ENCODE measurements at regions not wholly inside any gene's neighbourhood (a gene's known extent, or its start where the extent isn't known, plus 50 kb on each side); places are given as distances from the start of the nearest gene placed in this dataset.

- Histone ChIP-seq H3K4me1 (ENCODE audit: control insufficient read depth in 1 of 2, extremely low read depth in 1 of 2, insufficient read depth in 2 of 2, low read length in 2 of 2) (no peaks in the 10 kb centered on the region), H3K27me3 (replicated peaks in 1 of 2; ENCODE audit: control insufficient read depth in 2 of 2, extremely low read depth in 1 of 2, insufficient read depth in 2 of 2, low read length in 1 of 2) (no peaks in the 10 kb centered on the region), H3K27ac (ENCODE audit: low read length) (no peak overlapping the region), H3K36me3 (ENCODE audit: control insufficient read depth in 2 of 2, extremely low read depth in 1 of 2, insufficient read depth in 1 of 2, low read length in 1 of 2) (no peaks in the 10 kb centered on the region), H3K9me3 (no peaks in the 10 kb centered on the region), H3K4me3 (ENCODE audit: control insufficient read depth in 1 of 2, extremely low read depth in 1 of 2, low read length in 1 of 2) (no peak overlapping the region)
- Mint-ChIP-seq H3K27ac (no peak overlapping the region), H3K36me3 (no peaks in the 10 kb centered on the region), H3K4me3 (no peak overlapping the region), H3K27me3 (peaks cover 11 to 14% of the 10 kb centered on the region in 2 donors), H3K4me1 (no peaks in the 10 kb centered on the region), H3K9me3 (no peaks in the 10 kb centered on the region)
- CTCF ChIA-PET, result no interaction called here
- DNase-seq, result no peak
- no CpG with 5 or more reads among the region's 1 CpG for WGBS (ENCODE audit: insufficient coverage)
- POLR2A ChIA-PET, result no interaction called here
- ATAC-seq (replicated peaks in 1 of 4), result no peak
Measured at GRCh38 chr1:87686136-87686495, 357.4 kb downstream of the LMO4 start.

- WGBS (ENCODE audit: insufficient coverage), result no CpG with 5 or more reads among the region's 1 CpG
- no peak overlapping the region for H3K4me3 Mint-ChIP-seq
- peaks cover 11 to 14% of the 10 kb centered on the region in 2 donors for H3K27me3 Mint-ChIP-seq
- H3K27me3 ChIP-seq (replicated peaks in 1 of 2; ENCODE audit: control insufficient read depth in 2 of 2, extremely low read depth in 1 of 2, insufficient read depth in 2 of 2, low read length in 1 of 2), result no peaks in the 10 kb centered on the region
- H3K4me1 Mint-ChIP-seq, result no peaks in the 10 kb centered on the region
- ChIA-PET CTCF (no interaction called here), POLR2A (no interaction called here)
- H3K4me3 ChIP-seq (ENCODE audit: control insufficient read depth in 1 of 2, extremely low read depth in 1 of 2, low read length in 1 of 2), result no peak overlapping the region
- no peaks in the 10 kb centered on the region for H3K4me1 ChIP-seq (ENCODE audit: control insufficient read depth in 1 of 2, extremely low read depth in 1 of 2, insufficient read depth in 2 of 2, low read length in 2 of 2)
- H3K9me3 Mint-ChIP-seq, result no peaks in the 10 kb centered on the region
- no peaks in the 10 kb centered on the region for H3K36me3 Mint-ChIP-seq
- H3K27ac ChIP-seq (ENCODE audit: low read length), result no peak overlapping the region
- H3K36me3 ChIP-seq (ENCODE audit: control insufficient read depth in 2 of 2, extremely low read depth in 1 of 2, insufficient read depth in 1 of 2, low read length in 1 of 2), result no peaks in the 10 kb centered on the region
- no peaks in the 10 kb centered on the region for H3K9me3 ChIP-seq
- no peak overlapping the region for H3K27ac Mint-ChIP-seq
- no peak for ATAC-seq (replicated peaks in 1 of 4)
- no peak for DNase-seq
Measured at GRCh38 chr1:87686671-87687070, 358.0 kb downstream of the LMO4 start.

GRCh38 chr1:87688136-87688535, 359.5 kb downstream of the LMO4 start:
- no peaks in the 10 kb centered on the region for H3K9me3 ChIP-seq
- H3K36me3 ChIP-seq (ENCODE audit: control insufficient read depth in 2 of 2, extremely low read depth in 1 of 2, insufficient read depth in 1 of 2, low read length in 1 of 2), result no peaks in the 10 kb centered on the region
- no peak overlapping the region for H3K4me3 ChIP-seq (ENCODE audit: control insufficient read depth in 1 of 2, extremely low read depth in 1 of 2, low read length in 1 of 2)
- Mint-ChIP-seq H3K4me3 (no peak overlapping the region), H3K36me3 (no peaks in the 10 kb centered on the region), H3K4me1 (no peaks in the 10 kb centered on the region), H3K27ac (no peak overlapping the region), H3K9me3 (no peaks in the 10 kb centered on the region), H3K27me3 (peaks cover 11% of the 10 kb centered on the region in 2 donors)
- no peaks in the 10 kb centered on the region for H3K27me3 ChIP-seq (replicated peaks in 1 of 2; ENCODE audit: control insufficient read depth in 2 of 2, extremely low read depth in 1 of 2, insufficient read depth in 2 of 2, low read length in 1 of 2)
- H3K27ac ChIP-seq (ENCODE audit: low read length), result no peak overlapping the region
- 100% methylated on average over 4 of the region's 5 CpGs for WGBS (ENCODE audit: insufficient coverage)
- H3K4me1 ChIP-seq (ENCODE audit: control insufficient read depth in 1 of 2, extremely low read depth in 1 of 2, insufficient read depth in 2 of 2, low read length in 2 of 2), result no peaks in the 10 kb centered on the region
- ChIA-PET POLR2A (no interaction called here), CTCF (no interaction called here)
- ATAC-seq (replicated peaks in 1 of 4) (no peak), DNase-seq (no peak)

- Histone ChIP-seq H3K4me3 (ENCODE audit: control insufficient read depth in 1 of 2, extremely low read depth in 1 of 2, low read length in 1 of 2) (no peak overlapping the region), H3K4me1 (ENCODE audit: control insufficient read depth in 1 of 2, extremely low read depth in 1 of 2, insufficient read depth in 2 of 2, low read length in 2 of 2) (no peaks in the 10 kb centered on the region), H3K9me3 (no peaks in the 10 kb centered on the region), H3K27ac (ENCODE audit: low read length) (no peak overlapping the region), H3K36me3 (ENCODE audit: control insufficient read depth in 2 of 2, extremely low read depth in 1 of 2, insufficient read depth in 1 of 2, low read length in 1 of 2) (no peaks in the 10 kb centered on the region), H3K27me3 (replicated peaks in 1 of 2; ENCODE audit: control insufficient read depth in 2 of 2, extremely low read depth in 1 of 2, insufficient read depth in 2 of 2, low read length in 1 of 2) (no peaks in the 10 kb centered on the region)
- H3K9me3 Mint-ChIP-seq, result no peaks in the 10 kb centered on the region
- ChIA-PET CTCF (no interaction called here), POLR2A (no interaction called here)
- H3K4me1 Mint-ChIP-seq, result no peaks in the 10 kb centered on the region
- no peak overlapping the region for H3K27ac Mint-ChIP-seq
- peaks cover 11% of the 10 kb centered on the region in 2 donors for H3K27me3 Mint-ChIP-seq
- ATAC-seq (replicated peaks in 1 of 4), result no peak
- H3K4me3 Mint-ChIP-seq, result no peak overlapping the region
- H3K36me3 Mint-ChIP-seq, result no peaks in the 10 kb centered on the region
- no peak for DNase-seq
Measured at GRCh38 chr1:87689487-87689886, 360.8 kb downstream of the LMO4 start.

- POLR2A ChIA-PET, result no interaction called here
- CTCF ChIA-PET, result no interaction called here
- no peaks in the 10 kb centered on the region for H3K4me1 Mint-ChIP-seq
Measured at GRCh38 chr1:87696483-87696882, 367.8 kb downstream of the LMO4 start.

GRCh38 chr1:87702455-87702854, 373.8 kb downstream of the LMO4 start:
- no peaks in the 10 kb centered on the region for H3K27me3 Mint-ChIP-seq
- WGBS (ENCODE audit: insufficient coverage), result 100% methylated on average over 2 of the region's 2 CpGs
- Histone ChIP-seq H3K4me1 (ENCODE audit: control insufficient read depth in 1 of 2, extremely low read depth in 1 of 2, insufficient read depth in 2 of 2, low read length in 2 of 2) (no peaks in the 10 kb centered on the region), H3K36me3 (ENCODE audit: control insufficient read depth in 2 of 2, extremely low read depth in 1 of 2, insufficient read depth in 1 of 2, low read length in 1 of 2) (no peaks in the 10 kb centered on the region), H3K9me3 (no peaks in the 10 kb centered on the region), H3K27me3 (replicated peaks in 1 of 2; ENCODE audit: control insufficient read depth in 2 of 2, extremely low read depth in 1 of 2, insufficient read depth in 2 of 2, low read length in 1 of 2) (no peaks in the 10 kb centered on the region), H3K4me3 (ENCODE audit: control insufficient read depth in 1 of 2, extremely low read depth in 1 of 2, low read length in 1 of 2) (no peak overlapping the region), H3K27ac (ENCODE audit: low read length) (no peak overlapping the region)
- no peak overlapping the region for H3K27ac Mint-ChIP-seq
- CTCF ChIA-PET, result no interaction called here
- H3K36me3 Mint-ChIP-seq, result no peaks in the 10 kb centered on the region
- ATAC-seq (replicated peaks in 1 of 4) (no peak), DNase-seq (no peak)
- peaks cover 8 to 13% (median 13%) of the 10 kb centered on the region in 3 donors for H3K9me3 Mint-ChIP-seq
- H3K4me1 Mint-ChIP-seq, result no peaks in the 10 kb centered on the region
- no peak overlapping the region for H3K4me3 Mint-ChIP-seq
- POLR2A ChIA-PET, result no interaction called here

More at GRCh38 chr1:87696483-87696882, 367.8 kb downstream of the LMO4 start:
- H3K27me3 Mint-ChIP-seq, result no peaks in the 10 kb centered on the region
- Histone ChIP-seq H3K4me1 (ENCODE audit: control insufficient read depth in 1 of 2, extremely low read depth in 1 of 2, insufficient read depth in 2 of 2, low read length in 2 of 2) (no peaks in the 10 kb centered on the region), H3K27me3 (replicated peaks in 1 of 2; ENCODE audit: control insufficient read depth in 2 of 2, extremely low read depth in 1 of 2, insufficient read depth in 2 of 2, low read length in 1 of 2) (no peaks in the 10 kb centered on the region), H3K36me3 (ENCODE audit: control insufficient read depth in 2 of 2, extremely low read depth in 1 of 2, insufficient read depth in 1 of 2, low read length in 1 of 2) (no peaks in the 10 kb centered on the region), H3K9me3 (no peaks in the 10 kb centered on the region), H3K27ac (ENCODE audit: low read length) (no peak overlapping the region), H3K4me3 (ENCODE audit: control insufficient read depth in 1 of 2, extremely low read depth in 1 of 2, low read length in 1 of 2) (no peak overlapping the region)
- H3K27ac Mint-ChIP-seq, result no peak overlapping the region
- H3K36me3 Mint-ChIP-seq, result no peaks in the 10 kb centered on the region
- H3K4me3 Mint-ChIP-seq, result no peak overlapping the region
- ATAC-seq (replicated peaks in 1 of 4) (no peak), DNase-seq (no peak)
- peaks cover 4 to 9% (median 7%) of the 10 kb centered on the region in 3 donors for H3K9me3 Mint-ChIP-seq
- no CpG with 5 or more reads among the region's 2 CpGs for WGBS (ENCODE audit: insufficient coverage)

- WGBS (ENCODE audit: insufficient coverage), result 96% methylated on average over 3 of the region's 4 CpGs
- H3K4me3 ChIP-seq (ENCODE audit: control insufficient read depth in 1 of 2, extremely low read depth in 1 of 2, low read length in 1 of 2), result no peak overlapping the region
- POLR2A ChIA-PET, result no interaction called here
Measured at GRCh38 chr1:87705233-87705632, 376.6 kb downstream of the LMO4 start.

More at GRCh38 chr1:87705233-87705632, 376.6 kb downstream of the LMO4 start:
- H3K27me3 Mint-ChIP-seq, result no peaks in the 10 kb centered on the region
- Histone ChIP-seq H3K36me3 (ENCODE audit: control insufficient read depth in 2 of 2, extremely low read depth in 1 of 2, insufficient read depth in 1 of 2, low read length in 1 of 2) (no peaks in the 10 kb centered on the region), H3K9me3 (no peaks in the 10 kb centered on the region), H3K4me1 (ENCODE audit: control insufficient read depth in 1 of 2, extremely low read depth in 1 of 2, insufficient read depth in 2 of 2, low read length in 2 of 2) (no peaks in the 10 kb centered on the region), H3K27me3 (replicated peaks in 1 of 2; ENCODE audit: control insufficient read depth in 2 of 2, extremely low read depth in 1 of 2, insufficient read depth in 2 of 2, low read length in 1 of 2) (no peaks in the 10 kb centered on the region), H3K27ac (ENCODE audit: low read length) (no peak overlapping the region)
- no peak overlapping the region for H3K4me3 Mint-ChIP-seq
- CTCF ChIA-PET, result interaction anchor here in 1 of 2 donors (0.6 kb wide), 1 partner anchor 33 kb away, joined by 3 read pairs; no protein-coding TSS in a partner anchor
- no peak overlapping the region for H3K27ac Mint-ChIP-seq
- no peaks in the 10 kb centered on the region for H3K4me1 Mint-ChIP-seq
- no peaks in the 10 kb centered on the region for H3K36me3 Mint-ChIP-seq
- no peak for DNase-seq
- H3K9me3 Mint-ChIP-seq, result peaks cover 4 to 12% (median 9%) of the 10 kb centered on the region in 3 donors
- ATAC-seq (replicated peaks in 1 of 4), result no peak
